Esophagus mucosa (tissue), 1 donor: ENCODE measurements at regions not wholly inside any gene's neighbourhood (a gene's known extent, or its start where the extent isn't known, plus 50 kb on each side); places are given as distances from the start of the nearest gene placed in this dataset.
A peak's percentile ranks its signal among the peaks of the same experiment; 100 is the strongest.

Source experiments
- ATAC-seq: fragments of 200-7000 bp; cut with Tn5 transposase; one replicate; pipeline ENCODE4 v1.9.1; 2020
- donor health status: DM: yes; HTN: yes; CAD: no.

DNA sequence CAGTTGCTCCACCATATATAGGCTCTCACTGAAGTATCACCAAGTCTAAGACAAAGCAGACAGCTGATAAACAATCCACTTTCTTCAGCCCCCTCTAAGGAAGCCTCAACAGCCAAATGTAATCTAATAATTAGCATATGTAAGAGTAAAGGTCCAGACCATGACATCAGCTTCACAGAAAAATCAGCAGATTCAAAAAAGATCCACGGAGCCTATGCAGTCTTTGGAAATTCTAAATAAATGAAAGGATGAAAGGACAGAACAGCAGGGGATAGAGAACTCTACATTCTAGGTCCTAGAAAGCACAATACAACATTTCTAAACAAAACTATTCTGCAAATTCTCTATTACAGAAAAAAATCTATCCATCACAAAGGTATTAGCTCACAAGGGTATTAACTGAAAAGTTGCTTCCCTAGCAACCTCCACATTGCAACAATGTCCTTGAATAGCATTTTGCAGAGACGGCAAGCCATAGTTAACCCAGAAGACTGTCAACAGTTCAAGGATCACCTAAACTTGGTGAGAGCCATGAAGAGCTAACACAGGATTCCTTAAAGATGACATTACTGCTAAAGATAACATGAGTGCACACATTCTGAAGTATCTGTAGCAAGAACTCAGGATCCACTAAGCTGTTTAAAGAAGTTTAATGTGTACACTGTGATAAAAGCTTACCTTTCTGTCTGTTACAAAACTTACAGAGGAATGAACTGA is 74.3 kb downstream of the SIPA1L2 start:
- ATAC-seq = no peak

DNA sequence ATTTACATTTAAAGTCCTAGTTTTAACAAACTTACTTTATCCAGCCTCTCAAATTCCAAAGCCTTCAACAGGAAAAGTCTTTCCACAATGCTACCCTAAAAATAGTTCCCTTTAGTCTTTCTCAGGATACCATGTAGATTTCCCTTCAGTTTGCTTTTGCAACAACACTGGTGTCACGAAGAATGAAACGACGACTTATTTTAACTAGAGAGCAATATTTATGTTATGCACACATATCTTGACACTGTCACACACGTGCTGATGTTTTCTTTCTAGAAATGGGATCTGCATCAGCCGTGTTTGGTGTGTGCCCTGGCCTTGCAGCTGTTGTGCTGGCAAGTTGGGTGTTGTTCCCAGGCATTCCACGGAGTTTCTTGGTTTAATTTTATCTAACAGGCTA is 75.5 kb downstream of the SIPA1L2 start:
- no peak for ATAC-seq

DNA sequence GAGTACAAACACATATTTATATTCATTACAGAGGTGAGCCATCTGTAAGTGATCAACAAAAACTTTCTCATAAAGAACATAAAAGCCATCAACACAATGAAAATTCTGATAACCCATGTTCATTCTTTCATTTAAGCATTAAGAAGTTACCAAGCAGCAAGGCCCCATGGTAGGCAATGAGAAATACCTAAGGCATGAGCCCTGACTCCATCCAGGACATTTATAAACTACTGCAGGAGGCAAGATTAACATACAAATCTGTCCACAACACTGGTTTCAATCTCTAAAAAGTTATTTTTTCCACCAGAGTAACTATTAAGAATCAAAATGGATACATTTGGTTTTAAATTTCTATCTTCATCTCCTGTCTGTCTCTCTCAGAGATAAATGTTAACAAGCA is 76.1 kb downstream of the SIPA1L2 start:
- no peak for ATAC-seq

DNA sequence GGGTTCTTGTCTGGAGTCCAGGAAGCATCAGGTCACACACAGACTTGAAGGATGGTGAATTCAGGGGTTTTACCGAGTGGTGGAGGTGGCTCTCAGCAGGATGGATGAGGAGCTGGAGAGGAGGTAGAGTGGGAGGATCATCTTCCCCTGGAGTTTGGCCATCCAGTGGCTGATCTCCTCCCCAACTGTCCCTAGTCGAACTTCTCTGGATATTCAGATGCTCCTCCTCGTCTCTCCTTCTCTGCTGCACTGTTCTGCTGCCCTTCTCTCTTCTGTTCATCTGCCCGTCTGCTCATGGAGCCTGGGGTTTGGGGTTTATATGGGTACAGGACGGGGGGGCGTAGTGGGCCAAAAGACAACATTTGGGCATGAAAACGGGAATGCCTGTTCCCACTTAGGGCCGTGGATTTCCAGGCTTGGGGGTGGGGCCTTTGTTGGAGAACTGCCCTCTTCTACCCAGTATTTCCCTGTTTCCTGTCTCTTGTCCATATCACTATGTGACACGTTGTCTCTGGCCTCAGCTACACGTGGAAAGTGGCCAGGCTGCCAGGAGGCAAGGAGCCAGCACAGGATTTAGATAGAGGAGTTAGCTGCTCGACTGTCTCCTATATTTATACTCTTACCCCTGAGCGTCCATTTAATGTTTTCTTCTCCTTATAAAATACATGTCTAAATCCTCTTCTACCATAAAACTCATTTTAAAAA is 76.7 kb downstream of the SIPA1L2 start:
- ATAC-seq = peak; percentile 38

DNA sequence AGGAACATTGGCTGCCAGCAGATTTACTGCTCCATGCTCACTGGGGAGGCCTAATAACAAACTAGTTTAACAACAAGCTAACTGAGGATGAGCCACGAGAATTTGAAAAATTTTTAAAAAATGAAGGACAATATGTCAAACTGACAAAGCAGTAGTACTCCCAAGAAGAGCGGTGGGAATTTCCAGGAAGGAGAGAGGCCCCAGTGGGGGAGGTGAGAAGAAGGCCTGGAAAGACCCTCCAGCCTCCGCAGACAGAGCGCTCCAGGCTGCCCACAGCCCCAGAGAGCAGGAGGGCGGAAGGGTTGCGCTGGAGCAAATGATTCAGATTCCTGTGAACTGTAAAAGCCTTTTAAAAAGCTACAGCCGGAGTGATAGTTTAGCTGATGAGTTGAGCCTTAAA is 78.5 kb downstream of the SIPA1L2 start:
- ATAC-seq = no peak

DNA sequence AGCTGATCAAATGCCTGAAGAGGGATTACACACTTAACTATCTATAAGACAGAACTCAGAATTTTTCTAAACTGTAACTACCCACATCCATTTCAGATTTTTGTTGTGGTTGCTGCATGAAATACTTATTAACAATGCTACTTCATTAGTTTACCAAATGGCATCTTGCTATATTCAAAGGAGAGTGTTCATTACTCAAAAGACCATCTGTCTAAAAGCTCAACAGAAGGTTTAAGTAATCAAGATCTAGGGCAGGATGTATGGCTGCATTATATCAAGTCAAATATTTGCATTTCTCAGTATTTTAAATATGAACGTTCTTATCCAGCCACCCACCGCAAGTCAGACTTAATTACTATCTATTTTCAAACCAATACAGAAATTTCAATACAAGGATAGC is 79.9 kb downstream of the SIPA1L2 start:
- ATAC-seq = no peak

DNA sequence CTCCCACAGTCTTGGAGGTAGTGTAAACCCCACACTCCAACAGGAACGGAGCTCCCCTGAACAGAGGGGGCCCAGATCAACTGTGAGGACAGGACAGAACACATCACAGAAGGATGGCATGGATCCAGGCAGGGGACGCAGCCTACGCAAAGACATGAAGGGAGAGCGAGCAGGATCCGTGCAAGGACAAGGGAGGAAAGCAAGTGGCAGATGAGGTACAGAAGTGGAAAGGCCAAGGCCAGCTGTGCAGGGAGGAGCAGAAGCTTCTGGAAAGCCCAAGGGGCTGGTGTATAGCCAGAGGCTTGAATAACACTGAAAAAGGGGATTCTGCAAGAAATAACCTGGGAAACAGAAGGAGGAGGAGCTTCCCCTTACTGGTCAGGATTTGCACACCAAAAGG is 81.2 kb downstream of the SIPA1L2 start:
- ATAC-seq = no peak

DNA sequence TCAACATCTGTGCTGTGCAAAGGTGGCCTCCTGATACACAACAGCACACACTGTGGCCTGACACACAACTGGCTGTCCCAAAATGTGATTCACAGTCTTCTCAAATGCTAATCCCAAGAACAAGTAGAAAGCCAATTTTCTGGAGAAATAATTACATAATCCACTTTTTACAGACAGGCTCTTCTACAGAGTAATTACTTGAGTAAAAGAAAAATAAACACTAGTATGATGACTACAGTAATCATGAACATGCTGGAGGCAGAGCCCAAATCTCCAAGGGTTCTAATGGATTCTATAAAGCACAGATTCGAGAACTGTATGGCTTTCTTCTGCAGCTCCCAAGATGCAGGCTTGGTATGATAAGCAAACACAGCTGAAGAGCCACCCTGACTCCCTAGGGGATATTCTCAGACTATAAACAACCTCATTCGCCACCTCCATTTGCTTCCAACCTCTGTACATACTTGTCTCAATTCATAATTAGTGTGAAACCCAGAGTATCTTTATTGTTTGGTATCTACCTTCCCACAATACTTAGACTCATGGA is 81.9 kb downstream of the SIPA1L2 start:
- no peak for ATAC-seq

DNA sequence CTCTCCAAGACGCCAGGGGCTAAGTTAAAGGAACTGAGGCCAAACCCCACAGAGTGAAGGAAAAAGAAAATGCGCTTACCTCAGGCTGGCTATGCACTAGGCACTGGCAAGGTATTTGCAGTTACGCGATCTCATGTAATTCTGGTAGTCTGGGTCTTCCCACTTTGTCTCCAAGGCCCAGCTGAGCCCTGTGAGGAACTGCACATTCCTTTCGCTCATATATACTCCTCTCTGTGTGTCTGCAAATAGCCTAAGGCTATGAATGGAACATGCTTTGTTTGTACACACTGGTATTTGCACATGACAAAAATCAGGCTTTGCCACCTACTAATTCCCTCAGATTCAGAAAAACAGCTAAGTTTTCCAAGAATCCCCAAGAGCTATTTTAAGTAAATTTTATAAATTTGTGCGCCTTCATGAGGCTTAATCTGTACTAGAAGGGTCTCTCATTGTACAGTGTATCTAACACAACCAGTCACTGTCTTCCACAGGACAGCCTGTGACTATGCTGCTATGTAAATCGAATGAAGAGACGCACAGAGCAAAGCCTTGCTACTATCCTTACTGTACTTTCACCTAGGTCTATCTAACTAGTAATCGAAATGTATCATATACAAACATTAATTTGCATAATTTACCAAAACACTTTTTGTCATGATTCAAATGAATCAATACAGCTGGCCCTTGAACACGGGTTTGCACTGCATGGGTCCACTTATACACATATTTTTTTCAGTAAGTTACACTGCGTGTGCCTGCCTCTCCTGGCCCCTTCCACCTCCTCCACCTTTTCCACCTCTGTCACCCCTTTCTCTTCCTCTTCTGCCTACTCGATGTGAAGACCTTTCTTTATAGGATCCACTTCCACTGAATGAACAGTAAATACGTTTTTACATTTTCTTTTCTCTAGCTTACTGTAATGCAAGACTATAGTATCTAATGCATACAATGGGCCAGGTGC is 87.0 kb downstream of the SIPA1L2 start:
- no peak for ATAC-seq

DNA sequence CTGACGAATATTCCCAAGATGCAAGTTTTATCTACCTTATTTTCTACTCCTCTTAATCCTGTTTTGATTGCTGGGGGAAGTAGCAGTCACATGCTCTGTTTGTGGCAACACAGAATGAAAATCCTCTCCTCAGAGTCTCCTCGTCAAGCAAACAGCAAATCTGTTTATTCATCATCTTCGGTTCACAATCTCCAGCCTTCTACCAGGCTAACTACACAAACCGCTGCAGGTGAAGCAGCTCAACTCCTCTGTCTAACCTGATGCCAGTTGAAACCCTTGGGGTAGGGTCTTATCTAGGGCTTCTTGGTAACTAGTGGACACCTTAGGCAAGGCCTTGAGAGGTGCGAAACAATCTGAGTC is 91.0 kb downstream of the SIPA1L2 start:
- no peak for ATAC-seq

DNA sequence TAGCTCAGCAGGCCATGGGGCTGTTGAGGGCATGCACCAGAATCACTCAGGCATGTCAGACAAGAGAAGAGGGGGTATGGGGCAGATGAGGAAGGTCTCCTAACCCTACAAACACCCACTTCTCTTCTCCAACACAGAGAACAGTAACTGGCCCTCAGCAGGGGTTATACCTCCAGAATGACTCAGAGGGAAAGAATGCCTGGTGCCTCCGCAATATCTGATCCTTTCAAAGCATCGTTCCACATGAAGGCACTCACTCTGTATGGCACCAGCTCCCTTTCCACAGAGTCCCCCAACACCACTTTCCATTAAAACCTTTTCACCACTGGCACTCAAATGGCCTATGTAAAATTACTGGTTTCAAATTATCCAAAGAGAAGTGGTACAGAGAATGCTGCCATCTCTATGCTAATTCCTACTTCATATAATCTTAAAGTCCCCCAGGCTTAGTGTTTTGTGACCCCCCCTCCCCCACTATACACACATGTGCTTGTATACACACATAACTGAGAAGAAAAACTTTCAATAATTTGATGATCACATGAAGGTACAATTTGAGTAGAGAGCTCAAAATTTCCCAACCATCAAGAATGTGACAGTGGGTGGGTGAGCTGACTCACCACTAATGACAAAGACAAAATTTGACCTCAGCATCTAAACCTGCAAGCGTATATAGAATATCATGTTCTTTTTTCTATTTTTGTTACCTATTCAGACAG is 91.5 kb downstream of the SIPA1L2 start:
- peak; percentile 54 for ATAC-seq

DNA sequence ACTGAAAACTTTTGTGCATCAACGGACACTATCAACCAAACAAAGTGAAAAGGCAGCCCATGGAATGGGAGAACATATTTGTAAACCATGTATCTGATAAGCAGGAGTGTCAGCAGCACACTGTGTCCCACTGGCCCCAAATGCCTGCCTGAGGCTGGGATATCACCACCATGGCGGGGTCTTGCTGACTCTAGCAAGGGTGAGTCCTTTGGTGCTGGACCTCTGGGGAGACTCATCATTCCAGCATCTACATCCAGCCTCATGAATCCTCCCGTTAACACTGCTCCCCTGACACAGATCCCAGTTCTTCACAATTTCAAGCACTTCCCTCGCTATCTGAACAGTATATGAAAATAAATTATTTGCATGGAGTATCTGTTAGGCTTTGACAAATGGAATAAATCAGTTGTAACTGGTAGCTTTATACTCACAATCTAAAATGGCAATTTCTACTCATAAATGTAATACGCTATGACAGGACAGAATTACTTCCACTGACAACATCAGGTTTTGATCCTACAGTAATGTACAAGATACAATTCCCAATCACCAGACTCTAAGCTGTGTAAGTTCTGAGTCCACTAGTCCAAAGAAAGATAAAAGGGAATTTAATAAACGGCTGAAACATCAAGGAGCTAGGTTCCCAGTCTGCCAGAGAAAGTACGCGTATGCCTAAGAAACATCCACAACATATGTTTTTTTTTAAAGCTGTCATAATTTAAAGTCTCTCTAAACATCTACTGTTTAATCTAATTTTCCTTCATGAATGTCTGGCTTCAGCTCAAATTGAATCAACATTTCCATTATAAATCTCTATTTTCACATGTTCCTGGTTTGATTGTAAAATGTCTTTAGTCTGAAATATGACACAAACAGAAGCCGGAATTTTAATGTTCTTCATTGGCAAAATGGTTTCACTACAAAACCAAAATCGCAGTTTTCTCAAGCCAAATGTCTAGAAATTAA is 95.1 kb downstream of the SIPA1L2 start:
- no peak for ATAC-seq

DNA sequence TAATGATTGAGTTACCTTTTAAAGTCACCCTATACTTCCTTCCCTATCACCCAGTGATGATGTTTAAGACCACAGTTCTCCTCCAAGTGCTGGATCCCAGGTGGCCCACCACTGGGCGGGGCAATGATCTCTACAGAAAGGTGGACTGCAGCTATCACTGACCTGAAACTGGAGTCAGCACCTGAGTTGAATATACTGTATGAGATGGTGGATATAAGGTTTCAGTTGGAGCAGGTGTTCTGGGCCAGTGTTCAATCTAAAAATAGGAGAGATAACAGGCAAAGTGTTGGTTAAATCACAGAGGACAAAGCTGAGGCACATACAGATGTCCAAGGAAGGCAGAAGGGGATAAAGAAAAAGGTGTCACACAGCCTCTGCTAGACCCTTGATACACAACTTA is 96.6 kb downstream of the SIPA1L2 start:
- no peak for ATAC-seq

DNA sequence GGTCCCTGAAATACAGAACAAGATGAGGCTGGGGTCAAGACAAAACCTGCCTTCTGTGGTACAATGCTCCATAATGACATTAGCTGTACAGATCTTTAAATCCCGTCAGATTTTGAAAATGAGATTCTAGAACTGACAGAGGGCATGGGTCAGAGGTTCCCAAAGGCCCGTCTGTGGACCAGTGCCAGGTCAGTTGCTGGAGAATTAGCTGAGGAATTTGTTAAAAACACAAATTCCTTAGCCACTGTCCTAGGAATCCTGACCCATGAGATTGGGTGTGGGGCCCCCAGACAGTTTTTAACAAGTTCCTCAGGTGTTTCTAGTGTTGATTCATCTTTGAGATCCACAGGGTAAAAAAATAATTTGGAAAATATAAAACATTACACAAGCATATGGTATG is 97.0 kb downstream of the SIPA1L2 start:
- no peak for ATAC-seq

DNA sequence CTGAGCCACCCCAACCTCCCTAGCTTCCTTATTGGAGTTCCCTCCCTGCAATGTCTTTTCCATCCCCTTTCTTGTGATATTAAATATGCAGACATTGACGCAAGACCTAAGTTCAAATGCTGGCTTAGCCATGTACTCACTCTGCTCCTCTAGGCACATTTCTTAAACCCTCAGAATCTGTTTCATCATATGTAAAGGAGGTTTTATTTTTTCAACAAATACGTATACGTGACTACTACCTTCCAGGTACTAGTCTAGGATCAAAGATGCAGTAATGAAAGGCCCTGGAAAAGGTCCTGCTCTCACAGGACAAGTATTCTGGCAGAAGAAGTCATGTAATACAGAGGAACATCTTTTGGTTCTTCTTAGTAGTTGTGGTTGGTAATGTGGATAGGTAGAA is 98.6 kb downstream of the SIPA1L2 start:
- ATAC-seq = no peak

DNA sequence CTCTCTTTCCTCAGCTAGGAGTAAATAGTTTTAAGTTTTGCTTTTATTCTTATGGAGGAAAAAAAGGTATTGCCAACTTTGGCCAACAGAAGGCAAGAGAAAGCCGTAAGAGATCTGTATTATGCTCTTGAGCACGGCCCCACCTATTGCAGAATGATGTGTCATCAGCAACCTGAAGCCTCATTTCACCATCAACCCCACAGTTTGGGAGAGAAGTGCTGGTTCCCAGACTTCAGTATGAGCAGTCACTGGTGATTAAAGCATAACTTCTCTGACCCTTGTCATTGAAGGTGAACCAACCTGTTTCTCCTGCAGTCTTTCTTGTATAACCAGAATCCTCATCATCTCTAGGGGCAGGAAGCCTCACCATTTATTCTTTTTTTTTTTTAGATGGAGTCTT is 100.2 kb downstream of the SIPA1L2 start:
- peak; percentile 98 for ATAC-seq

DNA sequence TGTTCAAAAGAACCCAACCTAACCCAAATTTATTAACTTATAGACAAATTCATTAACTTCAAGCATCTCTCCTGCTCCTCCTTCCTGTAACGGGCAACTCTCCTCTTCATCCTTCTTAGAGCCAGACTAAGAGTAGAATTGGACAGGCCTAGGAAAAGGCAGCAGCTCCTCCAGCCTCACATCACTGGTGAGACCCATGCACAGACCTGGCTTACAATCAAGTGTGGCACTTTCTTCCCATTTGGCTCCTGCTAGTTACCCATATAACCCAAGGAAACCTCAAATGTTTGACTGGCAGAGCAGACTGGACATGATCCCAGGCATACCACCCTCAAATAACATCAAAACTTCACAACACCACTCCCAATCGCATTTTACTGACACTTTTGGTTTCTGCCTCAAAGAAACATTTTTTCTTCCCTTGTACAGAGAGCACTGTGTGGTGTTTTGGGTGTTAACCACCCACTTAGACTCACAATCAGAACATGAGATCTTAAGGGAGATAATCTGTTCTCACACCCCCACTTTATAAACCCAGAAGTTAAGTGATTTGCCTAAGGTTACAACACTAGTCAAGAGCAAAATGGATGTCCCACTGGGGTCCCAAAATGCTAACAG is 101.4 kb downstream of the SIPA1L2 start:
- no peak for ATAC-seq

DNA sequence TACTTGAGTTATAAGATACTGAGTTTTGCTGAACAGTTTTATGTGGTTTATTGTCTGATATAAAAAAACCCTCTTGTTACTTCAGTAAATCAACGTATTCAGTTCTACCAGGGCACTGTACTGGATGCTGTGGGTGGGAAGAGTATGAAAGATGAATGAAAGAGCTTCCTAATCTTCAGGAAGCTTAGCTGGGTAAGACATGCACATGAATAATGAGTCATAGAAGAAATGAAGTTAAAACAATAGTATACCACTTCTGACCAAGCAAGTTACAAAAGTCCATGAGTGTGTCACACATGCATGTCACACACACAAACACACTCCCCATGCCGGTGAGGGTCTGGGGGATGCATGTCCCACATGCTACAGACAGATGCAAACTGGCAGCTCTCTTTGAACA is 105.9 kb downstream of the SIPA1L2 start:
- ATAC-seq = peak; percentile 83

DNA sequence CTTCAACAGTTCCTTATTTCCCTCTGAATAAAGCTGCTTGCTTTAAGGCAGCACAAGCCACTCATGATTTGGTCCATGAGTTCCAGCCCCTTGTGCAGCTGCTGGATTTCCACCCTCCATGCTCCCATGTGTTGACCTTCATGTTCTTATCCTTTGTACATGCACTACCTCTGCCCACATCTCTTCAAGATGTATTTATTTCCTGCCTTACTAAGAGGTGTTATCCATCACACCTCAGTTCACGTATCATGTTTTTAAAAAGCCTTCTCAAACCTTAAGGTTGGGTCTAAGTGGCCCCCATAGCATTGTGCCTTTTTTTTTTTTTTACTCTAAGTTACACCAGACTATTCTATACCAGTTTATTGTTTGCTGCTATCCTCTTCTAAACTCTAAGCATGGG is 107.7 kb downstream of the SIPA1L2 start:
- no peak for ATAC-seq

DNA sequence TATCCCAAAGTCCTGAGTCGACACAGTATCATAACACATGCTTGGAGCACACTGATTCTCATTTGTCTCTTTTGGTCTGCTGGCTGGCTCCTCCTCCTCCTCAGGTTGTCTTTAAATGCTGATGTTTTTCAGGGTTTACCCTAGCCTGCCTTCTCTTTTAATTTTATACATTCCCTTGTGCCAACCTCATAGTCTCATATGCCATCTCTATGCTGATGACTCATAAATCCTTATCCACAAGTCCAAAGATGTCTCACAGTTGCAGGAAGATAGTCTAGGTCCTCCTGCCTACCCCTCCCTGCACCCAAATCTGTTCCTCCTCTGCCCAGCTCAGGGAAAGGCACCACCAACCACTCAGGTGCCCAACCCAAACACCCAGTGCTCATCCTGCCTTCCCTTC is 108.3 kb downstream of the SIPA1L2 start:
- peak; percentile 33 for ATAC-seq

DNA sequence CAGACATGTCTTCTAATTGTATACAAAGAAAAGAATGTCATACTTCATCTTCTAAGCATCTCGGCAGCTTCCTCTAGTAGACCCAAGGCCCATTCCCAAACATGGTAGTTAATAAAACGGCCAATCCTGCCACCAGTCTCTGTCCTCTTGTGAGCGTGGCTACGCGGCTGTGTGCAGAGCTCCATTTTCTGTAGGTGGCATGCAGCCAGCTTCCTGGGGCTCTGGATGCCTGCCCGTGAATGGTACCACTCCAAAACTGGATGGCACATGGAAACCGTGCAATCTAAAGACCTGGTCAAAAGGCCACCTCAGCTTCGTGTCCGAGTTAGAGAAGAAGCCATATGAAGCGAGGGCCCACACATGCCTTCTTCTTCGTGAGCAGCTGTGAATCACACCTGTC is 110.7 kb downstream of the SIPA1L2 start:
- ATAC-seq = no peak
